ENCODE measurements at regions not wholly inside any gene's neighbourhood (a gene's known extent, or its start where the extent isn't known, plus 50 kb on each side); places are given as distances from the start of the nearest gene placed in this dataset.
A peak's percentile ranks its signal among the peaks of the same experiment; 100 is the strongest.
"Not testable (repeated sequence)": the region's sequence is repeated elsewhere in the genome, so short reads cannot be mapped to it uniquely, and the experiment has no call there.

GRCh38 chr7:65551042-65551441 lies 177.4 kb downstream of the ZNF92 start:
- H3K4me2 ChIP-seq (ENCODE audit: low read length); H3K79me2 ChIP-seq (ENCODE audit: insufficient read depth, low read length); H3K9me3 ChIP-seq (ENCODE audit: control insufficient read depth in 1 of 2, insufficient read depth in 1 of 2, low read depth in 1 of 2, low read length in 2 of 2); DNase-seq (ENCODE audit: low read depth, low spot score); H2AFZ ChIP-seq (ENCODE audit: low read depth, low read length, poor library complexity, severe bottlenecking); H3K4me3 ChIP-seq (replicated peaks in 1 of 2; ENCODE audit: low read depth in 1 of 2, low read length in 2 of 2); H3K27ac ChIP-seq (ENCODE audit: low read depth, low read length); H3K9me2 ChIP-seq (ENCODE audit: insufficient read depth); ATAC-seq; H3K36me3 ChIP-seq (ENCODE audit: control insufficient read depth in 1 of 2, insufficient read depth in 2 of 2, low read length in 2 of 2); H3K4me1 ChIP-seq (ENCODE audit: control insufficient read depth in 1 of 2, insufficient read depth in 2 of 2, low read length in 2 of 2); H3K9ac ChIP-seq (ENCODE audit: low read length); POLR2A ChIA-PET; H4K20me1 ChIP-seq (ENCODE audit: insufficient read depth); BruUV-seq (replicated peaks); CTCF ChIA-PET; intact Hi-C loops (cut with micrococcal nuclease); H3K27me3 ChIP-seq (ENCODE audit: insufficient read depth, low read length); RAD21 ChIA-PET (ENCODE audit: low non-redundant PET in 1 of 2, low total read pairs in 2 of 2, uncharacterized antibody in 2 of 2, unreplicated experiment in 2 of 2): not testable (repeated sequence)

GRCh38 chr7:65554553-65555476 lies 181.2 kb downstream of the ZNF92 start:
- BruUV-seq (replicated peaks); DNase-seq (ENCODE audit: low read depth, low spot score); POLR2A ChIA-PET; H4K20me1 ChIP-seq (ENCODE audit: insufficient read depth); RAD21 ChIA-PET (ENCODE audit: low non-redundant PET in 1 of 2, low total read pairs in 2 of 2, uncharacterized antibody in 2 of 2, unreplicated experiment in 2 of 2); H3K4me1 ChIP-seq (ENCODE audit: control insufficient read depth in 1 of 2, insufficient read depth in 2 of 2, low read length in 2 of 2); H3K36me3 ChIP-seq (ENCODE audit: control insufficient read depth in 1 of 2, insufficient read depth in 2 of 2, low read length in 2 of 2); H3K9me2 ChIP-seq (ENCODE audit: insufficient read depth); H3K4me2 ChIP-seq (ENCODE audit: low read length); CTCF ChIA-PET; H3K79me2 ChIP-seq (ENCODE audit: insufficient read depth, low read length); H3K27ac ChIP-seq (ENCODE audit: low read depth, low read length); H3K4me3 ChIP-seq (replicated peaks in 1 of 2; ENCODE audit: low read depth in 1 of 2, low read length in 2 of 2); intact Hi-C loops (cut with micrococcal nuclease); H3K9ac ChIP-seq (ENCODE audit: low read length); H3K27me3 ChIP-seq (ENCODE audit: insufficient read depth, low read length); H2AFZ ChIP-seq (ENCODE audit: low read depth, low read length, poor library complexity, severe bottlenecking); H3K9me3 ChIP-seq (ENCODE audit: control insufficient read depth in 1 of 2, insufficient read depth in 1 of 2, low read depth in 1 of 2, low read length in 2 of 2): not testable (repeated sequence)
- ATAC-seq: peak; percentile 59

GRCh38 chr7:65558584-65558983 lies 184.9 kb downstream of the ZNF92 start:
- H3K79me2 ChIP-seq (ENCODE audit: insufficient read depth, low read length); H3K9me2 ChIP-seq (ENCODE audit: insufficient read depth); H3K9ac ChIP-seq (ENCODE audit: low read length); CTCF ChIA-PET; H3K27me3 ChIP-seq (ENCODE audit: insufficient read depth, low read length); DNase-seq (ENCODE audit: low read depth, low spot score); H3K4me1 ChIP-seq (ENCODE audit: control insufficient read depth in 1 of 2, insufficient read depth in 2 of 2, low read length in 2 of 2); BruUV-seq (replicated peaks); H3K36me3 ChIP-seq (ENCODE audit: control insufficient read depth in 1 of 2, insufficient read depth in 2 of 2, low read length in 2 of 2); intact Hi-C loops (cut with micrococcal nuclease); H3K4me3 ChIP-seq (replicated peaks in 1 of 2; ENCODE audit: low read depth in 1 of 2, low read length in 2 of 2); H3K4me2 ChIP-seq (ENCODE audit: low read length); H4K20me1 ChIP-seq (ENCODE audit: insufficient read depth); H3K9me3 ChIP-seq (ENCODE audit: control insufficient read depth in 1 of 2, insufficient read depth in 1 of 2, low read depth in 1 of 2, low read length in 2 of 2); RAD21 ChIA-PET (ENCODE audit: low non-redundant PET in 1 of 2, low total read pairs in 2 of 2, uncharacterized antibody in 2 of 2, unreplicated experiment in 2 of 2); ATAC-seq; POLR2A ChIA-PET; H3K27ac ChIP-seq (ENCODE audit: low read depth, low read length); H2AFZ ChIP-seq (ENCODE audit: low read depth, low read length, poor library complexity, severe bottlenecking): not testable (repeated sequence)

- H3K4me1 ChIP-seq (ENCODE audit: control insufficient read depth in 1 of 2, insufficient read depth in 2 of 2, low read length in 2 of 2); RAD21 ChIA-PET (ENCODE audit: low non-redundant PET in 1 of 2, low total read pairs in 2 of 2, uncharacterized antibody in 2 of 2, unreplicated experiment in 2 of 2); BruUV-seq (replicated peaks); H3K9me3 ChIP-seq (ENCODE audit: control insufficient read depth in 1 of 2, insufficient read depth in 1 of 2, low read depth in 1 of 2, low read length in 2 of 2); H3K27me3 ChIP-seq (ENCODE audit: insufficient read depth, low read length); H3K79me2 ChIP-seq (ENCODE audit: insufficient read depth, low read length); H4K20me1 ChIP-seq (ENCODE audit: insufficient read depth); H3K4me3 ChIP-seq (replicated peaks in 1 of 2; ENCODE audit: low read depth in 1 of 2, low read length in 2 of 2); POLR2A ChIA-PET; H3K27ac ChIP-seq (ENCODE audit: low read depth, low read length); H3K9me2 ChIP-seq (ENCODE audit: insufficient read depth); ATAC-seq; H3K4me2 ChIP-seq (ENCODE audit: low read length); H3K36me3 ChIP-seq (ENCODE audit: control insufficient read depth in 1 of 2, insufficient read depth in 2 of 2, low read length in 2 of 2); CTCF ChIA-PET; DNase-seq (ENCODE audit: low read depth, low spot score); H2AFZ ChIP-seq (ENCODE audit: low read depth, low read length, poor library complexity, severe bottlenecking); intact Hi-C loops (cut with micrococcal nuclease); H3K9ac ChIP-seq (ENCODE audit: low read length): not testable (repeated sequence)
These were observed 188.2 kb downstream of the ZNF92 start for GRCh38 chr7:65561786-65562372.

All from HCT116 (cell line).